ENCODE measurements at regions not wholly inside any gene's neighbourhood (a gene's known extent, or its start where the extent isn't known, plus 50 kb on each side); places are given as distances from the start of the nearest gene placed in this dataset.
"Not testable (repeated sequence)": the region's sequence is repeated elsewhere in the genome, so short reads cannot be mapped to it uniquely, and the experiment has no call there.

- Histone ChIP-seq H3K4me3 (ENCODE audit: low read depth in 1 of 3, low read length in 3 of 3) (no peak overlapping the region), H3K9ac (ENCODE audit: low read depth in 1 of 2, low read length in 2 of 2) (no peak overlapping the region), H3K36me3 (ENCODE audit: control insufficient read depth in 4 of 4, insufficient read depth in 3 of 4, low read depth in 1 of 4, low read length in 3 of 4) (no peaks in the 10 kb centered on the region), H3K9me3 (ENCODE audit: control insufficient read depth in 4 of 4, low read length in 3 of 4) (no peaks in the 10 kb centered on the region), H3K4me1 (ENCODE audit: control insufficient read depth in 4 of 4, insufficient read depth in 4 of 4, low read length in 3 of 4) (peaks cover 0 to 3% (median 3%) of the 10 kb centered on the region in 4 donors), H3K27me3 (ENCODE audit: control insufficient read depth in 4 of 4, insufficient read depth in 4 of 4, low read length in 3 of 4) (no peaks in the 10 kb centered on the region), H3K27ac (ENCODE audit: low read depth in 1 of 2, low read length in 2 of 2) (no peak overlapping the region)
- DNase-seq (ENCODE audit: low spot score): no peak
- TF ChIP-seq FOXA1 (IDR thresholded peaks at IDR 0.05) (no peak), YY1 (IDR thresholded peaks at IDR 0.05) (no peak), HNF4G (IDR thresholded peaks at IDR 0.05) (no peak), CTCF (IDR thresholded peaks at IDR 0.05; ENCODE audit: low read depth, low read length, missing input control) (no peak), JUND (IDR thresholded peaks at IDR 0.05) (no peak), RXRA (IDR thresholded peaks at IDR 0.05) (no peak), MAX (IDR thresholded peaks at IDR 0.05) (no peak), NR2F2 (IDR thresholded peaks at IDR 0.05) (no peak), HNF4A (conservative IDR thresholded peaks at IDR 0.05) (no peak), REST (IDR thresholded peaks at IDR 0.05) (no peak), SP1 (IDR thresholded peaks at IDR 0.05) (no peak), FOXA2 (IDR thresholded peaks at IDR 0.05) (no peak), EGR1 (IDR thresholded peaks at IDR 0.05; ENCODE audit: low read depth in 2 of 2) (no peak), ZBTB33 (IDR thresholded peaks at IDR 0.05) (no peak), TAF1 (conservative IDR thresholded peaks at IDR 0.05) (no peak), ATF3 (IDR thresholded peaks at IDR 0.05) (no peak), RAD21 (IDR thresholded peaks at IDR 0.05) (no peak), GABPA (IDR thresholded peaks at IDR 0.05 in 1 of 2, conservative IDR thresholded peaks at IDR 0.05 in 1 of 2) (no peak)
- 80% methylated on average over 9 of the region's 9 CpGs for WGBS
Observed at GRCh38 chr13:110820322-110820721, 94.5 kb downstream of the ANKRD10 start.

- 91% methylated on average over 25 of the region's 25 CpGs for WGBS
- not testable (repeated sequence) for H3K36me3 ChIP-seq (ENCODE audit: control insufficient read depth in 4 of 4, insufficient read depth in 3 of 4, low read depth in 1 of 4, low read length in 3 of 4); DNase-seq (ENCODE audit: low spot score)
Observed at GRCh38 chr13:110821837-110822668, 92.8 kb downstream of the ANKRD10 start.

More at GRCh38 chr13:110821837-110822668, 92.8 kb downstream of the ANKRD10 start:
- H3K9ac ChIP-seq (ENCODE audit: low read depth in 1 of 2, low read length in 2 of 2); H3K9me3 ChIP-seq (ENCODE audit: control insufficient read depth in 4 of 4, low read length in 3 of 4); H3K4me3 ChIP-seq (ENCODE audit: low read depth in 1 of 3, low read length in 3 of 3); H3K27me3 ChIP-seq (ENCODE audit: control insufficient read depth in 4 of 4, insufficient read depth in 4 of 4, low read length in 3 of 4); H3K27ac ChIP-seq (ENCODE audit: low read depth in 1 of 2, low read length in 2 of 2); H3K4me1 ChIP-seq (ENCODE audit: control insufficient read depth in 4 of 4, insufficient read depth in 4 of 4, low read length in 3 of 4): not testable (repeated sequence)
